DMS114 treated with DMSO at 0.1 percent for 48 hours (cell line): ENCODE measurements at regions not wholly inside any gene's neighbourhood (a gene's known extent, or its start where the extent isn't known, plus 50 kb on each side); places are given as distances from the start of the nearest gene placed in this dataset.

ENCODE experiments used
- DNase-seq: peaks from one replicate; lab custom pipeline; 2025; ENCODE audit not compliant: unreplicated experiment; lab: John Stamatoyannopoulos, UW

- no peak for DNase-seq
Observed at GRCh38 chr14:104520620-104521410, 58.7 kb upstream of the C14orf180 start.

DNA sequence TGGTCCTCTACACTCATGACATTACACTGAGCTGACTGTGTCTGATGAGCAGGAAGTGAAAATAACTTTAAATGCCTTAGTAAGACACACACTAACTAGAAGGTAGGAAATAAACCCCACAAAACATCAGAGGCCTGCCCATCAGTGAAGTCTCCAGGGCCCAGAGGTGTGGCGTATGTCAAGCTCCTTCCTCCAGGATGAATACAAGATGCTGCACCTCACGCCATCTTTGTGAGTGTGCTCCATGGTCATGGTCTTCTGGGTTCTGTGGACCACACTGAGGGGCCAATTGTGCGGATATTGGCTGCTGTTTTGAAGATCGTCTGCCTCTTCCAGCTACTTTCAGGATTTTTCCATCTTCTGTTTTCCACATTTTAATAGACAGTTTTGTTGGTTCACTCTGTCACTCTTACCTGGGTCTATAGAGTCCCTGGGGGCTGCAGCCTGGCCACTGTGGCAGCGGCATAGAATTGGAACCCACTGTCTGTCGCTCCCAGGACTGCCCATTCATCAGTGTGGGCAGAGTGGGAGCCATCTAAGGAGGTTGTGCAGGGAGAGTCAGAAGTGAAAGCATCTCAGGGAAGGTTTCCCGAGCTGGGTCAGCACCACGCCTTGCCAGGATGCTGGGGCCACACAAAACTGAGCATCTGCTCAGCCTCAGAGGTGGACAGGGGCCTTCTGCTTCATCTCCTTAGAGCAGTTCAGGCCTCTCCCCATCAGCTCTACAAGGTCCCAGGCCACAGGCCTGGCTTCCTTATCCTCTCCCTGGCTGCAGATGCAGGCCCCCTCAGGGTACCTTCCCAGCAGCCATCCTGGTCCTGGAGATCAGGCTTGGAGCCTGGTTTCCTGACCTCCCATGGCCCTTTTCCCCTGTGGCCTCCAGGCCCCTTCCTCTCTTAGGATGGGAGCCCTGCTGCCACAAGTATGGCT lies 57.5 kb upstream of the C14orf180 start:
- DNase-seq: no peak

DNA sequence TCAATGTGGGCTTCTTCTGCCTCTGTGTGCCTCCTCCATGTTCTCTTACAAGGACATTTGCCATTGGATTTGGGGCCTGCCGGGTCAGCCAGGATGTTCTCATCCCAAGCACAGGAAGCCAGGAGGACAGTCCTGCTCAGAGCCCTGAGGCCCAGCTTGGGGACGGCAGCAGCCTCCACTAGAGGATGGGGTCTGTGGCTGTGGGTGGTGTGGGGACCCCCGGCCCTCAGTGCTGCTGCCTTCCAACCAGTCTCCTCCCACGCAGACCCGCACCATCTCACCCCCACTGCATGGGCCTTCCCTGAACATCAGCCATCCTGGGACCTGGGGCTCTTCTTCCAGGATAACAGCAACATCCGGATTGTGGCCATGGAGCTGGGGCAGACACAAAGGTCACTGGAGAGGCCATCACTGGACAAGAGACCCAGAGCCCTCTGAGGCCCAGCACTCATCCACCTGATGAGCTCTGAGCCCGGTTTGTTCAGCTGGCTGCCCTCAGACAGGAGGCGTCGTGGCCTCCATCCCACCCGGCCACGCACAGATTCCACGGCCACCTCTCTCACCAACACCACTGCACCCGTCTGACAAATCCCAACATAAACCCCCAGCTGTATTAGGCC lies 56.5 kb upstream of the C14orf180 start:
- no peak for DNase-seq

DNA sequence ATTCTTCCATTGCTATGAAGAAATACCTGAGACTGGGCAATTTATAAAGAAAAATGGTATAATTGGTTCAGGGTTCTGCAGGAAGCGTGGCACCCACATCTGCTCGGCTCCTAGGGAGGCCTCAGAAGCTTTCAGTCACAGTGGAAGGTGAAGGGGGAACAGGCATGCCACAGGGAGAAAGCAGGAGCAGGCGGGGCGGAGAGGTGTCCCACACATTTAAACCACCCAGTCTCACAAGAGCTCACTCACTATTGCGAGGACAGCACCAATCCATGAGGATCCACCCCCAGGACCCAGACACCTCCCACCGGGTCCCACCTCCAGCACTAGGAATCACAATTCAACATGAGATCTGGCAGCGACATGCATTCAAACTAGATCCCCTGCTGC lies 56.0 kb upstream of the C14orf180 start:
- no peak for DNase-seq

- no peak for DNase-seq
Observed at GRCh38 chr14:104524726-104525125, 54.8 kb upstream of the C14orf180 start.

DNA sequence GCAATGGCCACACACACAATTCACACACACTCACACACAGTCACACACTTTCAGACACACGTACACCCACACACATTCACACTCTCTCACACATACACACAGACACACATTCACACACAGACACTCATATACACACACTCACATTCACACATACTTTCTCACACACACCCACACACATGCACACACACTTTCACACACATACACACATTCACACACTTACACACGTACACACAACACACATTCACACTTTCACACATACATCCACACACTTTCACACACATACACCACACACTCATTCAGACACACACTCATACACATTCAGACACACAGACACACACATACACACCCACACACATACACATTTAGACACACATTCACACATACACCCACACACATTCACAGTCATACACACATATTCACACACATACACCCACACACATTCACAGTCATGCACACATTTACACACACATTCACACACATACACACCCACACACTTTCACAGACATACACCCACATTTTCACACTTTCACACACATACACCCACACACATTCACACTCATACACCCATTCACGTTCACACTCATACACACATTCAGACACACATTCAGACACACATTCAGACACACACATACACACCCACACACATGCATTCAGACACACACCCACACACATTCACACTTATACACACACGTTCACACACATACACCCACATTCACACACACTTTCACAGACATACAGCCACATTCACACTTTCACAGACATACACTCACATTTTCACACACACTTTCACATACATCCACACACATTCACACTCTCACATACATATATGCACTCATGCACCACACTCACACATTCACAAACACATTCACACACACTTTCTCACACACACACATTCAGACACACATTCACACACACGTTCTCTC lies 52.6 kb upstream of the C14orf180 start:
- no peak for DNase-seq

- DNase-seq: no peak
Observed at GRCh38 chr14:104527857-104528459, 51.6 kb upstream of the C14orf180 start.

GRCh38 chr14:104528496-104528895 lies 51.1 kb upstream of the C14orf180 start:
- DNase-seq: no peak
